ENCODE measurements at regions not wholly inside any gene's neighbourhood (a gene's known extent, or its start where the extent isn't known, plus 50 kb on each side); places are given as distances from the start of the nearest gene placed in this dataset.

- no peaks in the 10 kb centered on the region for H3K36me3 Mint-ChIP-seq (ENCODE audit: insufficient read depth, unreplicated experiment)
- TF ChIP-seq CTCF (IDR thresholded peaks at IDR 0.05; ENCODE audit: unreplicated experiment): no peak
- H3K27ac Mint-ChIP-seq (ENCODE audit: unreplicated experiment): no peak overlapping the region
- H3K4me3 Mint-ChIP-seq (ENCODE audit: low read depth, unreplicated experiment): no peak overlapping the region
- DNase-seq: no peak
- no peaks in the 10 kb centered on the region for H3K9me3 Mint-ChIP-seq (ENCODE audit: low read depth, unreplicated experiment)
- CTCF ChIA-PET: interaction anchor here (0.7 kb wide), 1 partner anchor 20 kb away, joined by 3 read pairs; no protein-coding TSS in a partner anchor
- intact Hi-C loops (cut with micrococcal nuclease; ENCODE audit: unreplicated experiment): no loop called here
- peaks cover 60% of the 10 kb centered on the region for H3K27me3 Mint-ChIP-seq (ENCODE audit: unreplicated experiment)
- no peaks in the 10 kb centered on the region for H3K4me1 Mint-ChIP-seq (ENCODE audit: low read depth, unreplicated experiment)
- BruUV-seq (replicated peaks): no TSS peak
Observed at GRCh38 chr9:95635986-95636671, 119.4 kb upstream of the PTCH1 start.

DNA sequence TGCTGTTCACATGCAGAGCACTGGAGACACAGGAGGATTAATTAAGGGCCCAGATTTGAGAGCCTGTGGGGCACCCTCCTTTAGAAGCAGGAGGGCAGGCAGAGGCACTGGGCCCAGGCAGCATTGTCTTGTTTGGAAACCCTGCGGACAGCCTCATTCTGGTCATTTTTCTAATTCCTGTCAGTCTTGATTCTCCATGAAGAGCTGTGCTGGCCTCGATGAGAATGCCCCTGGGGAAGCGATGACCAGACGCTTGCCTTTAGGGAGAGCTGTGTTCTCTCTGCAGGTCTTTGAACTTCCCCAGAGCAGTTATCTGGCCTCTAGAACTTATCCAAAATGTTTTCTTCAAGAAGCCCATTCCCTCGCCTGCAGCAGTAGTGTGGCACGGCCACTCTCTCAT lies 117.8 kb upstream of the PTCH1 start:
- no peaks in the 10 kb centered on the region for H3K36me3 Mint-ChIP-seq (ENCODE audit: insufficient read depth, unreplicated experiment)
- no peaks in the 10 kb centered on the region for H3K9me3 Mint-ChIP-seq (ENCODE audit: low read depth, unreplicated experiment)

DNA sequence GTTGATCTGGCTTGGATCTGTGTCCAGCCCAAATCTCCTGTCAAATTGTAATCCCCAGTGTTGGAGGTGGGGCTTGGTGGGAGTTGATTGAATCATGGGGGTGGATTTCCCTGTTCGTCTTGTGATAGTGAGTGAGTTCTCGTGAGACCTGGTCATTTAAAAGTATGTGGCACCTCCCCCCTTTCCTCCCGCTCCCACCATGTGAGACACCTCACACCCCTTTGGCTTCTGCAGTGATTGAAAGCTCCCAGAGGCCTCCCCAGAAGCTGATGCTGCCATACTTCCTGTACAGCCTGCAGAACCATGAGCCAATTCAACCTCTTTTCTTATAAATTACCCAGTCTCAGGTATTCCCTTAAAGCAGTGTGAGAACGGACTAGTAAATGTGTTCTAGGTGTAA lies 117.3 kb upstream of the PTCH1 start:
- CTCF ChIA-PET: no interaction called here
- Mint-ChIP-seq H3K4me3 (ENCODE audit: low read depth, unreplicated experiment) (no peak overlapping the region), H3K4me1 (ENCODE audit: low read depth, unreplicated experiment) (no peaks in the 10 kb centered on the region), H3K27ac (ENCODE audit: unreplicated experiment) (no peak overlapping the region), H3K9me3 (ENCODE audit: low read depth, unreplicated experiment) (no peaks in the 10 kb centered on the region), H3K27me3 (ENCODE audit: unreplicated experiment) (peaks cover 53% of the 10 kb centered on the region), H3K36me3 (ENCODE audit: insufficient read depth, unreplicated experiment) (no peaks in the 10 kb centered on the region)
- BruUV-seq (replicated peaks): no TSS peak
- intact Hi-C loops (cut with micrococcal nuclease; ENCODE audit: unreplicated experiment): no loop called here
- no peak for DNase-seq
- TF ChIP-seq CTCF (IDR thresholded peaks at IDR 0.05; ENCODE audit: unreplicated experiment): no peak

More for the DNA sequence above, 117.8 kb upstream of the PTCH1 start:
- no peak for TF ChIP-seq CTCF (IDR thresholded peaks at IDR 0.05; ENCODE audit: unreplicated experiment)
- Mint-ChIP-seq H3K4me3 (ENCODE audit: low read depth, unreplicated experiment) (no peak overlapping the region), H3K27me3 (ENCODE audit: unreplicated experiment) (peaks cover 55% of the 10 kb centered on the region), H3K4me1 (ENCODE audit: low read depth, unreplicated experiment) (no peaks in the 10 kb centered on the region), H3K27ac (ENCODE audit: unreplicated experiment) (no peak overlapping the region)
- CTCF ChIA-PET: no interaction called here
- BruUV-seq (replicated peaks): no TSS peak
- DNase-seq: no peak
- intact Hi-C loops (cut with micrococcal nuclease; ENCODE audit: unreplicated experiment): no loop called here

GRCh38 chr9:95629585-95629984 lies 112.8 kb upstream of the PTCH1 start:
- CTCF ChIA-PET: no interaction called here
- Mint-ChIP-seq H3K4me1 (ENCODE audit: low read depth, unreplicated experiment) (no peaks in the 10 kb centered on the region), H3K4me3 (ENCODE audit: low read depth, unreplicated experiment) (no peak overlapping the region), H3K36me3 (ENCODE audit: insufficient read depth, unreplicated experiment) (no peaks in the 10 kb centered on the region), H3K9me3 (ENCODE audit: low read depth, unreplicated experiment) (no peaks in the 10 kb centered on the region), H3K27ac (ENCODE audit: unreplicated experiment) (no peak overlapping the region), H3K27me3 (ENCODE audit: unreplicated experiment) (peaks cover 32% of the 10 kb centered on the region)
- DNase-seq: no peak
- no peak for TF ChIP-seq CTCF (IDR thresholded peaks at IDR 0.05; ENCODE audit: unreplicated experiment)
- no TSS peak for BruUV-seq (replicated peaks)
- intact Hi-C loops (cut with micrococcal nuclease; ENCODE audit: unreplicated experiment): no loop called here

All from Calu3 (cell line).